ENCODE measurements at regions not wholly inside any gene's neighbourhood (a gene's known extent, or its start where the extent isn't known, plus 50 kb on each side); places are given as distances from the start of the nearest gene placed in this dataset.

DNA sequence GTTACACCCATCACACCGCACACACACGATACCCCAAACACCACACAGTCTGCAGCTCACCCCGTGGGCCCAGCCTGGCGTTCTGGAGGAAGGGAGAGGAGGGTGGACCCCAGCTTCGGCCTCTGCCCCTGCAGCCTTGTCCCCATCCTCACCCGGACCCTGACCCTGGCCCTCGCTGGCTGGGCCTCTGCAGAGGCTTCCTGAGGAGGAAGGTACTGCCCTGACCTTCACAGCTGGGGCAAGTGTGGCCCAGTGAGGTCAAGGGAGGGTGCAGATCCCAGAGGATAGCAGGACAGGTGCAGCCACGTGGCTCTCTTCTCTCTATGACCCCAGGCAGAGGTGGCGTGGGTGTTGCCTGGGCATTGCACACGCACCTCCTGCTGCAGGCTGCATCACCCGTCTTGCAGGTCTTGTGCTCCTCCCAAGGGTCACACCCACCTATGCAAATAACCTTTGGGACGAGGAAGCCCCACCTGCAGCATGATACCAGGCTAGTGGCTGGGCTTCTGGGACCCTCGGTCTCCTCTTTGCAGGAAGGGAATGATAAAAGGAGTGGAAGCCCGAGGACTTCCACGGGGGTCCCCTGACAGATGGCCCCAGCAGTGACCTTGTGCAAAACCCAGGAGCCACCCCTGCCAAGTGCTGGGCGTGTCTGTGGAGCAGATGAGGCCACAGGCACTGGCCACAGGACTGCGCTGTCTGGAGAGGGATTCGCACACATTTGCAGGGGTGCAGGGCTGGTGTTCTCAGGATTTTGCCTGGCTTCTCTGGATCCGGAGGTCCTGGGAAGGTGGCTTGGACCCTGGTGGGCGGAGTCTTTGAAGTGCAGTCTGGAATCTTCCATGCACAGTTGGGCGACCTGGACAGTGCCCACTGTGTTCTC, 1241.5 kb downstream of the BRD1 start:
- WGBS, 4 donors, result 67 to 77% (median 70%) methylated on average over 12 to 21 of the region's 21 CpGs
- no peaks in the 10 kb centered on the region for H3K4me1 ChIP-seq (replicated peaks in 1 of 2)
- H3K27me3 ChIP-seq, result no peaks in the 10 kb centered on the region
- no peaks in the 10 kb centered on the region for H3K36me3 ChIP-seq (replicated peaks in 1 of 2)
- H3K9me3 ChIP-seq (replicated peaks in 1 of 3), result no peaks in the 10 kb centered on the region
- no peak overlapping the region for H3K27ac ChIP-seq
- intact Hi-C loops (cut with DNase I), result no loop called here
- TF ChIP-seq CTCF (IDR thresholded peaks at IDR 0.05) (no peak), POLR2A (IDR thresholded peaks at IDR 0.05) (no peak)
- DNase-seq, result no peak
- no peak overlapping the region for H3K4me3 ChIP-seq

DNA sequence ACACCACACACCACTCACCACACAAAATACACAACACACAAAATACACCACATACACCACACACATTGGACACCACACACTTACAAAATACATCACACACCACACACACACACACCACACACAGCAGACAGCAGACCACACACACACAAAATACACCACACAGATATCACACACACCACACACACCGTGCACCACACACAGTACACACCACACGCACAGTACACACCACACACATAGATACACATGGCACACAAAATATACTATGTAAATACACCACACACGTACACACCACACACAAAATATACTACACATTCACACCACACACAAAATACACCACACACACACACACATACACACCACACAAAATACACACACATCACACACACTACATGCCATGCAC, 1243.5 kb downstream of the BRD1 start:
- Histone ChIP-seq H3K9me3 (replicated peaks in 1 of 3) (no peaks in the 10 kb centered on the region), H3K36me3 (replicated peaks in 1 of 2) (no peaks in the 10 kb centered on the region), H3K4me3 (no peak overlapping the region), H3K27ac (no peak overlapping the region), H3K4me1 (replicated peaks in 1 of 2) (no peaks in the 10 kb centered on the region), H3K27me3 (peaks cover under 1% of the 10 kb centered on the region)
- DNase-seq, result no peak
- intact Hi-C loops (cut with DNase I), result no loop called here
- WGBS, 4 donors, result 86 to 95% (median 91%) methylated on average over 3 of the region's 3 CpGs
- TF ChIP-seq POLR2A (IDR thresholded peaks at IDR 0.05) (no peak), CTCF (IDR thresholded peaks at IDR 0.05) (no peak)

- Histone ChIP-seq H3K27ac (no peak overlapping the region), H3K9me3 (replicated peaks in 1 of 3) (no peaks in the 10 kb centered on the region), H3K36me3 (replicated peaks in 1 of 2) (no peaks in the 10 kb centered on the region), H3K4me3 (no peak overlapping the region), H3K4me1 (replicated peaks in 1 of 2) (no peaks in the 10 kb centered on the region), H3K27me3 (peaks cover 21% of the 10 kb centered on the region)
- no peak for TF ChIP-seq POLR2A (IDR thresholded peaks at IDR 0.05)
- TF ChIP-seq CTCF (IDR thresholded peaks at IDR 0.05), result no peak
- no peak for DNase-seq
- intact Hi-C loops (cut with DNase I), result no loop called here
- 75 to 80% (median 78%) methylated on average over 20 of the region's 20 CpGs for WGBS, 4 donors
Observed at GRCh38 chr22:48581796-48582469, 1245.7 kb downstream of the BRD1 start.

DNA sequence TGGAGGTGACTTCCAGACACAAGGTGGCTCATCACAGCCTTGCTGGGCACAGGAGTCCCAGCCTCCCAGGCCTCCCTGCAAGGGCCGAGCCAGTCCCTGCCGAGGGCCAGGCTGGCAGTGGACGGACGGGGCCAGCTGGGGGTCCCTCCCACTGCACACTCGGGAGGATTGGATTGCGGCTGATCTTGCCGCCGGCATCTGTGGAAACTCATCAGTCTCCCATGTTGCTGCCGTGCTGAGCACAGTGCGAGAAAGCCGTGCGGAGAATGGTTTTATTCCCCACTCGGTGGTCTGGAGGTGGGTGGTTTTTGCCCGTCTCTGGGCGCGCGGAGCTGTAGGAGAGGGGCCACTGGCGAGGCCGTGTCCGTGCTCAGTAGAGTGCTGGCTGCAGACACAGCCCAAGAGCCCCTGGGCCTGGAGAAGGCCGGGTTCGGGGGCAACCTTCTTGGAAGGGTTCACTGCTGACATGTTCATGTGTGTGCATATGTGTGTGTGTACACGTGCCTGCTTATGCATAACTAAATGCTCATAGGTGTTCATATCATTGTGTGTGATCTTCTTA, 1246.4 kb downstream of the BRD1 start:
- DNase-seq, result no peak
- Histone ChIP-seq H3K27ac (no peak overlapping the region), H3K36me3 (replicated peaks in 1 of 2) (no peaks in the 10 kb centered on the region), H3K9me3 (replicated peaks in 1 of 3) (no peaks in the 10 kb centered on the region), H3K4me1 (replicated peaks in 1 of 2) (no peaks in the 10 kb centered on the region), H3K4me3 (no peak overlapping the region), H3K27me3 (peaks cover 27% of the 10 kb centered on the region)
- 70 to 86% (median 78%) methylated on average over 14 to 23 of the region's 23 CpGs for WGBS, 4 donors
- TF ChIP-seq POLR2A (IDR thresholded peaks at IDR 0.05) (no peak), CTCF (IDR thresholded peaks at IDR 0.05) (no peak)
- intact Hi-C loops (cut with DNase I), result no loop called here

All from adrenal gland (tissue), 9 donors.